NCI-H446 treated with DMSO at 0.1 percent for 48 hours (cell line): ENCODE measurements at regions not wholly inside any gene's neighbourhood (a gene's known extent, or its start where the extent isn't known, plus 50 kb on each side); places are given as distances from the start of the nearest gene placed in this dataset.

Experiments
- DNase-seq: peaks from one replicate; lab custom pipeline; 2025; lab: John Stamatoyannopoulos, UW

DNA sequence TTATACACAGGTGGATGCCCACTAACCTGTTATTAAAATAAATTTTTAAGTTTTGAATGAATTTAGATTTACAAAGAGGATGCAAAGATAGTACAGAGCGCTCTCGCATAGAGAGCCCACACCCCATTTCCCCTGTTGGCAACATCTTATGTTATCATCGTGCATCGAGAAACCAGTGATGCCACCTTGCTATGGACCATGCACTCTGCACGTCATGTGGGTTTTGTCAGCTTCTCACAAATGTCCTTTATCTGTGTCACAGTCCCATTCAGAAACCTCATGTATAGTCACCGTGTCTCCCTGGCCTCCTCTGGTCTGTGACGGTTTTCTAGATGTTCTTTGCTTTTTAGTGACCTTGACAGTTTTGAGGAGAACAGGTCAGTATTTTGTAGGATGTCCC, 60.0 kb downstream of the ING1 start:
- DNase-seq, result no peak

- no peak for DNase-seq
These were observed 60.6 kb downstream of the ING1 start for GRCh38 chr13:110774051-110774450.

DNA sequence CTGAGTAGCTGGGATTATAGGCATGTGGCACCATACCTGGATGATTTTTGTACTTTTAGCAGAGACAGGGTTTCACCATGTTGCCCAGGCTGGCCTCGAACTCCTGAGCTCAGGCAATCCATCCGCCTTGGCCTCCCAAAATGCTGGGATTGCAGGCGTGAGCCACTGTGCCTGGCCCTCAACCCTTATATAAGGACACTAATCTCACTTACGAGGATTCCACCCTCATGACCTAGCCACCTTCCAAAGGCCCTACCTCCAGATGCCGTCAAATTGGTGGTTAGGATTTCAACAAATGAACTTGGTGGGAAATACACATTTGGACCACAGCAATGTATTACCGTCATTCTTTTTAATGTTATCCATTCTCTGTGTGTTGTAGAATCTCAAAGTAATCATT, 61.0 kb downstream of the ING1 start:
- no peak for DNase-seq

- DNase-seq, result no peak
These were observed 62.1 kb downstream of the ING1 start for GRCh38 chr13:110775576-110775975.

DNA sequence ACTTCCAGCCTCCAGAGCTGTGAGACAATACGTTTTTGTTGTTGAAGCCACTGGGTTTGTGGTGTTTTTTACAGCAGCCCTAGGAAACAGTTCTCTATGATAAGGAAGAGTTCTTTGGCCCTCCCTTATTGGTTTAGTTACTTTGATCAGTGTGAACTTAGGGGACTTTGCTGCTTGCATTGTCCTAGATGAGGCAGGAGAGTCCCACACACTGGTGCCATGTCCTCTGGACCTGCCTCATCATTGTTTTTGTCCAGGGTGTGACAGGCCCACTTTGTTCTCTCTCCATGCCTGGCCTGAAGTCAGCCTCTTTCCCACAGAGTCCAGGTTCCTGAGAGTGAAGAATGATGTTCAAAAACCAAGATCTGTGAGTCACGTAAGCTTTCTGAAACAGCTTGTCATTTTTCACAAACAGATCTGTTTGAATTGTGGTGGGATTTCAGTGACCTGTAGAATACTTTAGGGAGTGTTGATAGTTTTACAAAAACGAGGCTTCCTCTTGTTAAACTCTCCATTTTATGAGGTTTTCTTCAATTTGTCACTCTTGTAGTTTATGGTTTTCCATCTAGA, 63.8 kb downstream of the ING1 start:
- no peak for DNase-seq

DNA sequence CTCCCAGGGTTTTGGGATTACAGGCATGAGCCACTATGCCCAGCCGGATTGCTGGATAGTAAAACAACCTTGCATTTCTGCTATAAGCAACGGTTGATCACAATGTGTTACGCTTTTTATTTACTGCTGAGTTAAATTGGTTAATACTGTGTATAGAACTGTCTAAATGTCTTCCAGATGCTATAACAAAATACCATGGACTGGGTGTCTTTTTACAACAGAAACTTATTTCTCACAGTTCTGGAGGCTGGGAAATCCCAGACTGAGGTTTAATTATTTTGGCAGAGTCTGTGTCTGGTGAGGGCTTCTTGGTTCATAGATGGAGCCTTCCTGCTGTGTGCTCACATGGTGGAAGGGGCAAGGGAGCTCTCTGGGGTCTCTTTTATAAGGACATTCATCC, 65.5 kb downstream of the ING1 start:
- no peak for DNase-seq

- DNase-seq, result no peak
These were observed 66.9 kb downstream of the ING1 start for GRCh38 chr13:110780422-110780821.

- DNase-seq, result no peak
These were observed 68.7 kb downstream of the ING1 start for GRCh38 chr13:110782185-110782584.

GRCh38 chr13:110784704-110785103, 71.2 kb downstream of the ING1 start:
- DNase-seq, result no peak

- no peak for DNase-seq
These were observed 75.3 kb downstream of the ING1 start for GRCh38 chr13:110788778-110789177.

DNA sequence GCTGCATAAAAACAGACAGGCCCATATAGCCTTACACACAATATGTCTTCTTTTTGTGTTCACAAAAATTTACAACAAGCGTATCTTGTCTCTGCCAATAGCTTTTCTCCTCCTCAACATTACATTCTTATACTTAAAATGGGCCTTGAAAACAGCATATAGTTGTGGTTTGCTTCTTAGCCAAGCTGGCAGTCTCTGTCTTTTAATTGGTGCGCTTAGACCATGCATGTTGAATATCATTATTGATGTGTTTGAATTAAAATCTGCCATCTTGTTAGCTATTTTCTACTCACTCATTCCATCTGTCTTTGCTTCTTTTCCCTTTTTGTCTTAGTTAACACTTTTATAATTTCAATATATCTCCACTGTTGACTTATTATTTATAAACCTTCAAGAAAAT, 76.4 kb downstream of the ING1 start:
- DNase-seq, result no peak

GRCh38 chr13:110790371-110790770, 76.9 kb downstream of the ING1 start:
- no peak for DNase-seq

DNA sequence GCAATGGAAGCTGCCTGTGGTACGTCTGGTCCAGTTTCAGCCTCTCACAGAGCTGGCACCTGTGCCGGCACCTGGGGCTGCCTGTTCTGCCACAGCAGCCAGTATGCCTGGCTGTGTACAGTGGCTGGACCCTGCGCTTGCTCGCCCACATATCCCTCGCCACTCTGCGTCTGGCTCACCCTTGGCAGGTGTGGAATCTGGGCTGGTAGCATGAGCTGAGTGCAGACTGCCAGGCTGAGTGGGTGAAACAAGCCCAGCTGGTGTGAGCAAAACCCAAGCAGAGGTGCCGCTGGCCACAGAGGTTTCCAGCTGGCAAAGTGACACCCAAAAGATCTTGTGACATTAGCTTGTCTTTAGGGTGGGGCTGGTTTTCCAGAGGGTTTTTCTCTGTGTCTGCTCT, 80.7 kb downstream of the ING1 start:
- no peak for DNase-seq

- no peak for DNase-seq
These were observed 83.9 kb downstream of the ING1 start for GRCh38 chr13:110797230-110797877.

- no peak for DNase-seq
These were observed 84.8 kb downstream of the ING1 start for GRCh38 chr13:110798081-110798994.

DNA sequence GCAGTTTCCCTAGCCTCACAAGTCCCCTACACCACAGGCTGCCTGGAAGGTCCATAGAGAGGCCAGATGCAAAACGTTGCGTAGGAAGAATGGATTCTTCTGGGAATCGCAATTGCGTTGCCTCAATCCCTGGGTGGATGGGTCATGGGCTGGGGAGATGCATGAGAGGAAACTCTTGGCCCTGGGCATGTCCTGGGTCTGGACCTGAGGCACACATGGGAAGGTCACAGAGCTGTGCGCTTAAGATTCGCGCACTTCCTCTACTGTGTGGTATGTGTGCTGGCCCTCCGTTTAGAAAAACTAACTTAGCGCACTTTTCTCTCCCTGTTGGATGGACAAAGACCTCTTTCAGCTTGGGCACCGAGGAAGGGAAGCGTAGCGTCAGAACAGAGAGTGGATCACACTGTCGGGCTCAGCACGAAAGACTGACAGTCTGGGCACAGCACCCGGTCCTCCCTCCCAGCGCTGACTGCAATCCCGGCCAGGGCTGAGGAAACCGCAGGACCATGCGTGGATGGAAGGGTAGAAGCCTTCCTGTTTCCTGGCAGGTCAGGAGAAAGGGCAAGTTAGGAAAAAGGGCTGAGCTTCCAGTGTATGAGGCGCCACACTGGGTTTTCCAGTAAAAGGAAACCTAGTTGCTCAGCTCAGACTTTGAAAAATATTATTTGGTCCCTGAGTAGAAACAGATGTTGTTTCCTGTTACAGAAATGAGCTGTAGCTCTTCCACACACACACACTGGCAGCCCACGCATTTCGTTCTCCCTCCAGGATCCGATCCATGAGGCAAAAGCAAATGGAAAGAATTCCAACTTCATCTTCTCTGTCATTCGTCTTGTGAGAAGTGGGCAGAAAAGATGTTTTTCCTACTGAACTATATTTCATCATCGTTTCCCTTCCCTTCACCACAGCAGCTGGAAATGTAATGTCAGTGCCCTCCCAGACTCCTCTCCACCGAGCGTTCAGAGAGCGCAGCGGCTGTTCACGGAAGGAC, 86.0 kb downstream of the ING1 start:
- no peak for DNase-seq

DNA sequence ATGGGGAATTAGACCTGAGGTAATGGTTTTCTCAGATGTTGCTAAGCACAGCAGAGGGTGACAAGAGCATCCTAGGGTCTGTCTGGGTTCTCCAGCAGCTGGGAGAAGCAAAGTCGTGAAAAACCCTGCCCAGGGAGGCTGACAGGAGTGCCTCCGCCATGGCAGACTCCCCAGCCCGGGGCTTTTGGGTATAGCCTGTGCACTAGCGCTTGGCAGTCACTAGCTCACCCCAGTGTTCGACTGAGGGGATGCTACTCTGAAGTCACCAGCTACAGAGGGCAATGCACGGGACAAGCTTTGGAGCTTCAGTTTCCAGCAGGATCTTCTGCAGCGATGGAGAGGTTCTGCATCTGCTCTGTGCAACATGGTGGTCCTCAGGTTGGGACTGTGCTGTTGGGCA, 87.5 kb downstream of the ING1 start:
- no peak for DNase-seq

- DNase-seq, result no peak
These were observed 88.8 kb downstream of the ING1 start for GRCh38 chr13:110802260-110802659.

- no peak for DNase-seq
These were observed 93.1 kb downstream of the ING1 start for GRCh38 chr13:110806636-110807035.

GRCh38 chr13:110807546-110807945, 94.0 kb downstream of the ING1 start:
- no peak for DNase-seq

- no peak for DNase-seq
These were observed 94.6 kb downstream of the ING1 start for GRCh38 chr13:110808138-110808537.
